RWPE1 (cell line): ENCODE measurements at regions not wholly inside any gene's neighbourhood (a gene's known extent, or its start where the extent isn't known, plus 50 kb on each side); places are given as distances from the start of the nearest gene placed in this dataset.

ENCODE experiments used
- CTCF ChIA-PET: fragments of 350-600 bp; sonication (Branson Sonifier 250); formaldehyde crosslinking; extraction: SDS; loops from one replicate; lab custom pipeline; 2021; lab: Yijun Ruan, JAX
- POLR2A ChIA-PET: fragments of 400-600 bp; formaldehyde crosslinking; extraction: SDS; loops from one replicate; lab custom pipeline; 2020; ENCODE audit warnings: antibody characterized with exemption; ENCODE audit not compliant: low non-redundant PET; lab: Yijun Ruan, JAX
- DNase-seq: peaks from one replicate; pipeline ENCODE4 v3.0.0; 2012; ENCODE audit warnings: low spot score
- H3K27ac ChIP-seq: fragments of 450-650 bp; 2 replicates; pipeline ENCODE4 v1.5.1; 2017
- CTCF ChIP-seq: fragments of 450-650 bp; conservative IDR thresholded peaks from 2 replicates; pipeline ENCODE4 v1.5.1; 2017; ENCODE audit warnings: low read depth, mild to moderate bottlenecking

GRCh38 chr3:89619263-89619662 lies 511.8 kb downstream of the EPHA3 start:
- no peak for DNase-seq
- ChIA-PET POLR2A (no interaction called here), CTCF (no interaction called here)
- no peak overlapping the region for H3K27ac ChIP-seq
- TF ChIP-seq CTCF: no peak

GRCh38 chr3:89622063-89622700 lies 514.8 kb downstream of the EPHA3 start:
- CTCF ChIA-PET: no interaction called here
- H3K27ac ChIP-seq: no peak overlapping the region
- DNase-seq: no peak
- TF ChIP-seq CTCF: no peak
- POLR2A ChIA-PET: no interaction called here

DNA sequence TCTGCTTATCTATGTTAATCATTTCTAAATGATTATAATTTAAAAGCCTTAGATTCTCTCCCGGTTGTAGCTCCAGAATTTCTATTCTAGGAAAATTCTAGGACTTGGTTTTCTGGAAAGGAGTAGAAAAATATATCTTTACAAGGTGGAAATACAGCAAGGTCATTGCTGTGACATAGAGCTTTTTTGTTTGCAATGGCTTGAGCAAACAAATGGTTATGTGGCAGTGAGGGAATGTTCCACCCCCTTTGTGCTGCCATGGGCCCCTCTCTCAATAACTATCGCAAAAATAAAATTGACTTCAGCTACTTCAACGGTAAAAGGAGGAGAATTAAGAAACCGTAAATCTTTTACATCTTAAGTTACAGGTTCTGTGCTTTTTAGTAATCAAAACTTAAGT lies 517.1 kb downstream of the EPHA3 start:
- POLR2A ChIA-PET: no interaction called here
- DNase-seq: no peak
- CTCF ChIA-PET: no interaction called here
- no peak for TF ChIP-seq CTCF
- no peak overlapping the region for H3K27ac ChIP-seq

DNA sequence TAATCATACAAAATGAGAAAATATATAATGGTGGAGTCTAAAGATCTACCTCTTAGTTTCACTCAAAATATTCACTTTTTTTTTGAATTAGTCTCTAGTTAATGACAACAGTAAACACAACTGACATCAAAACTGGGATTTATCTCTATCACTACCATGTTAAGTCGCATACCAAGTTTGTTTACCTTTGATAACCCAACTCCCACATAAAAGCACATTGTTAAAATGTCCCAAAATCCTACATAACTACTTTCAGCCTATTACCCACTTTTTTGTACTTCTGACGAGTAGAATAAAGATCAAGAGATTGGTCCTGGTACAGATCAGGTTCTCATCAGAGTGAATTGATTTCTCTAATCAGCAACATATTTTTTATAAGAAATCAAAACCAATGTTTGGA lies 518.5 kb downstream of the EPHA3 start:
- no peak for DNase-seq
- H3K27ac ChIP-seq: no peak overlapping the region
- POLR2A ChIA-PET: no interaction called here
- no peak for TF ChIP-seq CTCF
- CTCF ChIA-PET: no interaction called here

DNA sequence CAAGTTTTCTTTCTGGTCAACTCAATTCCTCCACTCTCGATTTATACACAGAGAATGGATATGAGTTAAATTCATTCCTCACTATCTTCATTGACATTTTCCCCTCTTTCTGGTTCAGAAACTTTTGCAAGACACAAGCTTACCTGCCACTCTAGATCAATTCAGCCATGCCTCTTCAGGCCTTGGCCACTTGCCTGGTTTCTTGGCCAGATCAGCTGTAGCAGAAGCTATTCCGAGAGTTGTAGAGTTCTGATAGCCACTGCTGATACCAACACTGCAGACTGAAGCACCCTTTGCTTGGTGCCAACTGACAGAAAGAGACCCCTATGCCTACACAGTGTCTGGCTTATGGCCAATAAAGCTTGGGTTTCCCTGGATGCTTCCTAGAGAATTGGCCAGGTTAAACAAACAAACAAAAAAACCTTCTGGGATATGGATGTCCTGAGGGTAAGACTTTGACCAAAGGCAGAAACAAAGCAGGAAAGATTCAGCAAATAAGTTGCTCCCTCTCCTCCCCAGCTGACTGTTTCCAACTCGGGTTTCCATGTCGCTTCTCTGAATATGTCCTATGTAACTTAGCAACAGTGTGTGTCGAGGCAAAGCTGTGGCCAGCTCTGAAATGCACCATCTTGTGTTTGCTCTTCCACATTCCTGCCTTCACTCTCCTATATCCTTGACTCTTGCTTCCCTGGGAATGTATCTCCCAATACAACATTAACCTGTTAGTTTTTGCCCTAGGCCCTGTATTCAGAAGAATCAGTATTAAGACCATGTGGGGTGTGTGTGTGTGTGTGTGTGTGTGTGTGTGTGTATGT lies 521.6 kb downstream of the EPHA3 start:
- DNase-seq: no peak
- POLR2A ChIA-PET: no interaction called here
- no peak overlapping the region for H3K27ac ChIP-seq
- TF ChIP-seq CTCF: no peak
- CTCF ChIA-PET: no interaction called here

GRCh38 chr3:89635137-89635536 lies 527.7 kb downstream of the EPHA3 start:
- POLR2A ChIA-PET: no interaction called here
- no peak for TF ChIP-seq CTCF

More at GRCh38 chr3:89635137-89635536, 527.7 kb downstream of the EPHA3 start:
- no peak for DNase-seq
- no peak overlapping the region for H3K27ac ChIP-seq
- CTCF ChIA-PET: no interaction called here
